ENCODE measurements at regions not wholly inside any gene's neighbourhood (a gene's known extent, or its start where the extent isn't known, plus 50 kb on each side); places are given as distances from the start of the nearest gene placed in this dataset.

- no peak for TF ChIP-seq CTCF (conservative IDR thresholded peaks at IDR 0.05; ENCODE audit: low read depth, low read length)
- no peak overlapping the region for H3K4me3 ChIP-seq (ENCODE audit: low read depth, low read length)
- no peak for DNase-seq (ENCODE audit: low read depth)
These were observed 291.6 kb upstream of the PPP2R2D start for GRCh38 chr10:131609176-131609575.

- H3K4me3 ChIP-seq (ENCODE audit: low read depth, low read length) = no peak overlapping the region
- no peak for TF ChIP-seq CTCF (conservative IDR thresholded peaks at IDR 0.05; ENCODE audit: low read depth, low read length)
- no peak for DNase-seq (ENCODE audit: low read depth)
These were observed 285.7 kb upstream of the PPP2R2D start for GRCh38 chr10:131615150-131615549.

- no peak for TF ChIP-seq CTCF (conservative IDR thresholded peaks at IDR 0.05; ENCODE audit: low read depth, low read length)
- H3K4me3 ChIP-seq (ENCODE audit: low read depth, low read length) = no peak overlapping the region
- DNase-seq (ENCODE audit: low read depth) = no peak
These were observed 284.8 kb upstream of the PPP2R2D start for GRCh38 chr10:131616040-131616439.

GRCh38 chr10:131617113-131617858 lies 283.5 kb upstream of the PPP2R2D start:
- TF ChIP-seq CTCF (conservative IDR thresholded peaks at IDR 0.05; ENCODE audit: low read depth, low read length) = no peak
- no peak for DNase-seq (ENCODE audit: low read depth)
- H3K4me3 ChIP-seq (ENCODE audit: low read depth, low read length) = no peak overlapping the region

GRCh38 chr10:131618587-131619267 lies 282.1 kb upstream of the PPP2R2D start:
- no peak overlapping the region for H3K4me3 ChIP-seq (ENCODE audit: low read depth, low read length)
- no peak for TF ChIP-seq CTCF (conservative IDR thresholded peaks at IDR 0.05; ENCODE audit: low read depth, low read length)
- DNase-seq (ENCODE audit: low read depth) = no peak

GRCh38 chr10:131620314-131620713 lies 280.5 kb upstream of the PPP2R2D start:
- no peak for DNase-seq (ENCODE audit: low read depth)
- TF ChIP-seq CTCF (conservative IDR thresholded peaks at IDR 0.05; ENCODE audit: low read depth, low read length) = no peak
- H3K4me3 ChIP-seq (ENCODE audit: low read depth, low read length) = no peak overlapping the region

All from epithelial cell of proximal tubule (primary cell).